22Rv1 (cell line): ENCODE measurements at regions not wholly inside any gene's neighbourhood (a gene's known extent, or its start where the extent isn't known, plus 50 kb on each side); places are given as distances from the start of the nearest gene placed in this dataset.

Source experiments
- H3K27ac ChIP-seq: fragments of 450-650 bp; 2 replicates; pipeline ENCODE4 v1.5.1; 2017
- ZFX ChIP-seq: fragments of 450-650 bp; IDR thresholded peaks from 2 replicates; pipeline ENCODE4 v1.6.1; 2017; ENCODE audit warnings: antibody characterized with exemption, borderline replicate concordance
- TF ChIP-seq, protein P1 (sequence below): fragments of 450-650 bp; IDR thresholded peaks from 2 replicates; pipeline ENCODE4 v1.5.1; 2017; ENCODE audit warnings: mild to moderate bottlenecking

DNA sequence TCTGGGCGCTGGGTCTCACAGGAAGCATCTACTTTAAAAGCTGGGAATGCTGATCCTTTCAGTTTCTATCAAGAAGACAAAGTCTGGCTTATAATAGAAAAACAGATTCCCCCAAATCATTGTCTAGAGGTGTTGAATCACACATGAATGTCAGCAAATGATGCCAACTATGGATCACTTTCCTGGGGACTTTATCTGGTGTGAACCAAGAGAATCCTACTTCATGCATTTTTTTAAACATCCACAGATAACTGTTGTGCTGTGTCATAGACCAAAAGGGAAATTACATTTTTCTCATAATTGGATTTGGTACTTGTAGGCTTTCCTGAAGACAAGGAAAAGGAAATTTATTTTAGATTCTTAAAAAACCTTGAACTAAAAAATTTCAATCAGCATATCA, 132.7 kb downstream of the CD47 start:
- TF ChIP-seq, protein P1, sequence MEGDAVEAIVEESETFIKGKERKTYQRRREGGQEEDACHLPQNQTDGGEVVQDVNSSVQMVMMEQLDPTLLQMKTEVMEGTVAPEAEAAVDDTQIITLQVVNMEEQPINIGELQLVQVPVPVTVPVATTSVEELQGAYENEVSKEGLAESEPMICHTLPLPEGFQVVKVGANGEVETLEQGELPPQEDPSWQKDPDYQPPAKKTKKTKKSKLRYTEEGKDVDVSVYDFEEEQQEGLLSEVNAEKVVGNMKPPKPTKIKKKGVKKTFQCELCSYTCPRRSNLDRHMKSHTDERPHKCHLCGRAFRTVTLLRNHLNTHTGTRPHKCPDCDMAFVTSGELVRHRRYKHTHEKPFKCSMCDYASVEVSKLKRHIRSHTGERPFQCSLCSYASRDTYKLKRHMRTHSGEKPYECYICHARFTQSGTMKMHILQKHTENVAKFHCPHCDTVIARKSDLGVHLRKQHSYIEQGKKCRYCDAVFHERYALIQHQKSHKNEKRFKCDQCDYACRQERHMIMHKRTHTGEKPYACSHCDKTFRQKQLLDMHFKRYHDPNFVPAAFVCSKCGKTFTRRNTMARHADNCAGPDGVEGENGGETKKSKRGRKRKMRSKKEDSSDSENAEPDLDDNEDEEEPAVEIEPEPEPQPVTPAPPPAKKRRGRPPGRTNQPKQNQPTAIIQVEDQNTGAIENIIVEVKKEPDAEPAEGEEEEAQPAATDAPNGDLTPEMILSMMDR, result no peak
- no peak for TF ChIP-seq ZFX

DNA sequence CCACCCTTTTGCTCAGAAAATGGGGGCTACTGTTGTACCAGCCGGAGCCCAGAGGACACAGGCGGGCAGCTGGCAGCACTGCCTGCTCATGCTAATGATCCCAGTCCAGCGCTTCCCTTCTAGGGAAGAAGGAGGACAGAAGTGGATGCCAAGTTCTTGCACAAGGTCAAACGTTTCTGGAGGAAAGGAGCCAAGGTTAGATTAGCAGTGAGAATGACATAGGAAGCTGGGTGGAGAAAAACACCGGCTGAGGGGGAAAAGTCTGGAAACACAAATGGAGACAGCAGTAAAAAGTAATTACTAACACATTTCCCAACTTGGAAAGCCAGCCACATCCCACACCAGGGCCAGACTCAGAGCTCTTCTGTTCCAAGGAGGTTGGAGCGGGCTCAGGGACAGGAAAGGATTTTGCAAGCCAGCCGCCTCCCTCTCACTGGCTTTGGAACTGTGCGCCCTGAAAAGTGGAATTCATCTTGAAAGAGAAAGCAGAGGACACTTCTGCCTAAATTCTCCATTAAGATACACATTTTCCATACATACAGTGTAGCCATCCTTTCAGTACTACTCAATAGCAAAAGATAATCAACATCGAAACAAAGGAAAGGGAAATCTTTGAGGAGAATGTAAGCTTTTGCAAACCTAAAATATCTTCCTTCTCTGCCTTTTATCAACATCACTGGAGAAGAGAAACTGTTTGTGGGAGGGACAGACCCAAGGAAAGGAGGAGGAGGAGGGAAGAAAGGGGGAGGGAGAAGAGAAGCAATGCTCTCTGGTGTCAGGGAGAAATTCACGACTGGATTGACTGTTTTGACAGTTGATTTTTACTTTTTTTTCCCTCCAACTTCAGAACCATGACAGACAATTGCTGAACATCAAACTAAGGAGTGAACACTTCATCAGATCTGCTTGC, 133.6 kb downstream of the CD47 start:
- TF ChIP-seq ZFX, result no peak
- TF ChIP-seq, protein P1, result no peak
- no peak overlapping the region for H3K27ac ChIP-seq

More for the DNA sequence above, 132.7 kb downstream of the CD47 start:
- H3K27ac ChIP-seq, result no peak overlapping the region

DNA sequence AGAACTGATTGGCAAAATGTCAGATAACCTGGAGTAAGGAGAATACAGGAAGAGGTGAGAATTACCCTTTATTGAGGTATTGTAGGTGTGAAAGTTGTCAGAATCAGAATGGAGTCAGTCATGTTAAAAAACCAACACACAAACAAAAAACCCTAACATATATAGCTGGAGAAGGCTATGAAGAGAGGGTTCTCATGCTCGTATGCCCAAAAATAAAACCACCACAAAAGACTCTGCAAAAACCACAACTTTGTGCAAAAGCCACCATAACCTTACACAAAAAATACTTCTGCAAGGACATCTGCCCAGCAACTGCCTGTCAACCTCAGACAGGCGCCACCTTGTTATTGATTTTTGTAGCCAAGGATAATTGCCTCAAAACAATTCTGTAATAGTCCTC, 136.0 kb downstream of the CD47 start:
- no peak overlapping the region for H3K27ac ChIP-seq

DNA sequence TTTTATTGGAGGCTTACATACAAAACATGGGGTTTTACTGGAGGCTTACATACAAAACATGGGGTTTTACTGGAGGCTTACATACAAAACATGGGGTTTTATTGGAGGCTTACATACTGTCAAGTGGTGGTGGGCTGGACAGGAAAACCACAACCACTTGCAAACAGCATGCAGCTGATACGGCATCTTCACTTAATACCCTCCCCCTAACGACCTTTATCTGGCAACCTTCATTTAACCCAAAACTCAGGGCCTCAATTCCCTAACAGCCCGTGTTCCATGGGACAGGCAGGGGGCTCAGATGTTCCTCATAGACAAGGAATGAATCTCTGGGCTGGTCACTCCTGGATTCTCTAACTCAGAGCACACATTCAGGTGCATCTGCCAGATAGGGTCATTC, 137.1 kb downstream of the CD47 start:
- no peak overlapping the region for H3K27ac ChIP-seq
- no peak for TF ChIP-seq ZFX
- TF ChIP-seq, protein P1, result no peak

More for the DNA sequence above, 136.0 kb downstream of the CD47 start:
- no peak for TF ChIP-seq ZFX
- TF ChIP-seq, protein P1, result no peak

DNA sequence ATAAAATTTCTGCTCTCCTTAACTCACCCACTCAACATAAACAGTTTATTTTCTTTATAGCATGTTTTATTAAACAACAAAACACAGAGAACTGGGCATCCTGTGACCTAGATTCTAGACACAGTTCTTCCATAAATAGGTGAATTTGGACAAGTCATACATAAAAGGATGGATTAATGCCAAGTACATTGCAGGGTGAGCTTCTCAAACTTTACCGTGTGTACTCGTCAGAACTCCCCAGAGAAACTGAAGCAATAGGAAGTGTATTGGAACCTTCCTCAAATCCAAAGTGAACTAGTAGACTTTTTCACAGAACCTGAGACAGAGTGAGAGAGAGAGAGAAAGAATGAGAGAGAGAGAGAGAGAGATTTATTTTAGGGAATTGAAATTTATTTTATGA, 139.7 kb downstream of the CD47 start:
- TF ChIP-seq, protein P1, result no peak
- TF ChIP-seq ZFX, result no peak
- no peak overlapping the region for H3K27ac ChIP-seq

DNA sequence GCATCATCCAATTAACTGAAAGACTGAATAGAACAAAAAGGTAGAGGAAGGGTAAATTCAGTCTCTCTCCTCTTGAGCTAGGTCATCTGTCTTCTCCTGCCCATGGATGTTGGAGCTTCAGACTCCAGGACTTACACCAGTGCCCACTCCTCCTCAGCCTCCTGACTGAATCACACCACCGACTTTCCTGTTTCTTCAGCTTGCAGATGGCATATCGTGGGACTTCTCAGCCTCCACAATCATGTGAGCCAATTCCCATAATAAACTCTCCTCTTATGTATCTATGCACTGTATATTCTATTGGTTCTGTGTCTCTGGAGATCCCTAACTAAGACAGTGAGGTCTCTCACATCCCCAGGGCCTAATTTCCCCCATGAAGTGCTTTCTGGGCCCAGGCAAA, 140.4 kb downstream of the CD47 start:
- no peak overlapping the region for H3K27ac ChIP-seq
- TF ChIP-seq, protein P1, result no peak
- no peak for TF ChIP-seq ZFX

DNA sequence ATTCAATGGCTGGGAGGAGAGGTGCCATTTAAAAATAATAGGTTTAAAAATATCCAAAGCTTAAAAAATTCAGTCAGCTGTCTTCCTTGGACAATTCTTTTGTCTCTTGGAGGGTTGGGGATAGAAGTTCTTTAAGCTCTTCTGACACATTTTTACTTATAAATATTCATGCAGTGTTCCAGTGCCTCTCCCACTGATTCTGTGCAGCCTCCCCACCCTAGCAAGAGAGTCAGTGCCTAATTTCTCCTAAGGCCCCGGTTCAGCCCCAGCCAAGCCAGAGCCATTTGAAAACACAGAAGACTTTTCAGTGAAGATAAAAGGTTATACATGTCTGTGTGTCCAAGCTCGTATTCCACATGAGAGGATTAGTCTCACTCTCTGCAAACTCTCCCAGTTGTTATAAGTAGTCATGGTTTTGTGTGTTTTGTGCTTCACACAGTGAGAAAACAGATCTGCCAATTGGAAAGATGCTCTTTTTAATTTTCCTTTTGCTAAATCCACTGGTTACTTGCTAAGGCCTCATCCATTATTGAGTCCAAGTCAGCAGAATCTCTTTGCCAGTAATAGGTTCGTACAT, 141.3 kb downstream of the CD47 start:
- H3K27ac ChIP-seq, result no peak overlapping the region
- TF ChIP-seq ZFX, result no peak
